ENCODE measurements at regions not wholly inside any gene's neighbourhood (a gene's known extent, or its start where the extent isn't known, plus 50 kb on each side); places are given as distances from the start of the nearest gene placed in this dataset.

DNA sequence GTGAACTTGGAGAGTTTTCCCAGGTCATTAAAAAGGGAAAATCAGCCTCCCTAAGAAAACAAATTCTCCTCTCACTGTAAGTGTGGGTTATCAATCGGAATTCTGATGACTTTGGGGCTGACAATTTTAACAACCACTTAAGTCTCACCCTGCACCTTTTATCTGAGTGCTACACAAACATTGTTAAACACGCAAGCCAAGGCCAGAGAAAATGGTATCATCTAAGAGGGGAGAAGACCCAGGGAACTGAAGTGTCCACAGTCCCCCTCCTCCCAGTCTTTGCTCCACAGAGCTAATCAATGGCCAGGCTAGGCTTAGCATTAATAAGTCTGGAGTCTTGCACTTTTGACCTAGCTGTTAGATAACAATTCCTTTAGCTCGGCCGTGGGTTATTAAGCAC lies 51.7 kb upstream of the TBX5 start:
- ATAC-seq: no peak
- 23 to 28% methylated on average over 4 of the region's 4 CpGs for WGBS, 2 donors
- intact Hi-C loops (cut with DNase I): no loop called here

More for the DNA sequence above, 51.7 kb upstream of the TBX5 start:
- DNase-seq: no peak
- no peaks in the 10 kb centered on the region for H3K9me3 ChIP-seq
- no peaks in the 10 kb centered on the region for H3K36me3 ChIP-seq
- H3K27me3 ChIP-seq: peaks cover 0 to 58% (median 37%) of the 10 kb centered on the region in 7 donors
- H3K4me3 ChIP-seq: no peak overlapping the region
- H3K27ac ChIP-seq: no peak overlapping the region
- H3K4me1 ChIP-seq: no peaks in the 10 kb centered on the region
- no peak for TF ChIP-seq CTCF (IDR thresholded peaks at IDR 0.05)
